ENCODE measurements at regions not wholly inside any gene's neighbourhood (a gene's known extent, or its start where the extent isn't known, plus 50 kb on each side); places are given as distances from the start of the nearest gene placed in this dataset.

DNA sequence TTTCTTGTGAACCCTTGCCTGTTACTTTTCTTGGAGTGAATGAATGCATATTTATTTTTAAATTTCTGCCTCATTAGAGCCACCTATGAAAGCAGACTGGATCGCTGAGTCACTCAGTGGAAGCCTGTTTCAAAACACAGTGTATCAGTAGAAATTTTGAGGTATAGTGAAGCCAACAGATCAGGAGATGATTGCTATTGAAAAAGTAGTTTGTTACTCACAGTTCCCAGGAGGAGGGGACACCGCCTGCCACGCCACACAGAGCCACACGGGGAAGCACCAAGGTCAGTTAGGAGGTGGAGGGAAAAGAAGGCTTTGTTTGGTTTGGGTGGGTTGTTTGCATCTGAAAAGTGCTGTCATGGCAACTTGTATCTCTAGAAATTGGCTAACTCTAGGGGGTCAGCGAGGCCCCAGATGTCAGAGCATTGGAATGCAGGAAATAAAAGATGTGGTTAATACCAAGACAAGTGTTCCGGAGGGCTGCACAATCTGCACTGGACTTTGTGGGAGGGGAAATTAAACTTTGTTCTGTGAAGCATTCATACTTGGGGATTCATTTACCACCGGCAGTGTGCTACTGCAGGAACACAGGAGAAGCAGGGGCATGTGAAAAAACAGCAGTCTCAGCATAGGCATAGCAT lies 106.4 kb upstream of the SDK1 start:
- no peak overlapping the region for H3K4me3 ChIP-seq
- 46 to 56% (median 54%) methylated on average over 7 of the region's 7 CpGs for WGBS, 4 donors
- H3K27me3 ChIP-seq: no peaks in the 10 kb centered on the region
- H3K9me3 ChIP-seq (replicated peaks in 1 of 3): no peaks in the 10 kb centered on the region
- DNase-seq: no peak
- TF ChIP-seq POLR2A (IDR thresholded peaks at IDR 0.05): no peak
- TF ChIP-seq, protein P1, sequence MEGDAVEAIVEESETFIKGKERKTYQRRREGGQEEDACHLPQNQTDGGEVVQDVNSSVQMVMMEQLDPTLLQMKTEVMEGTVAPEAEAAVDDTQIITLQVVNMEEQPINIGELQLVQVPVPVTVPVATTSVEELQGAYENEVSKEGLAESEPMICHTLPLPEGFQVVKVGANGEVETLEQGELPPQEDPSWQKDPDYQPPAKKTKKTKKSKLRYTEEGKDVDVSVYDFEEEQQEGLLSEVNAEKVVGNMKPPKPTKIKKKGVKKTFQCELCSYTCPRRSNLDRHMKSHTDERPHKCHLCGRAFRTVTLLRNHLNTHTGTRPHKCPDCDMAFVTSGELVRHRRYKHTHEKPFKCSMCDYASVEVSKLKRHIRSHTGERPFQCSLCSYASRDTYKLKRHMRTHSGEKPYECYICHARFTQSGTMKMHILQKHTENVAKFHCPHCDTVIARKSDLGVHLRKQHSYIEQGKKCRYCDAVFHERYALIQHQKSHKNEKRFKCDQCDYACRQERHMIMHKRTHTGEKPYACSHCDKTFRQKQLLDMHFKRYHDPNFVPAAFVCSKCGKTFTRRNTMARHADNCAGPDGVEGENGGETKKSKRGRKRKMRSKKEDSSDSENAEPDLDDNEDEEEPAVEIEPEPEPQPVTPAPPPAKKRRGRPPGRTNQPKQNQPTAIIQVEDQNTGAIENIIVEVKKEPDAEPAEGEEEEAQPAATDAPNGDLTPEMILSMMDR (IDR thresholded peaks at IDR 0.05): no peak
- intact Hi-C loops (cut with DNase I): no loop called here
- H3K27ac ChIP-seq: no peak overlapping the region
- no peaks in the 10 kb centered on the region for H3K36me3 ChIP-seq (replicated peaks in 1 of 2)
- H3K4me1 ChIP-seq (replicated peaks in 1 of 2): no peaks in the 10 kb centered on the region

- DNase-seq: no peak
These were observed 105.9 kb upstream of the SDK1 start for GRCh38 chr7:3195160-3195559.

GRCh38 chr7:3196629-3197400 lies 104.2 kb upstream of the SDK1 start:
- H3K9me3 ChIP-seq (replicated peaks in 1 of 3): no peaks in the 10 kb centered on the region
- 76 to 83% (median 79%) methylated on average over 21 of the region's 21 CpGs for WGBS, 4 donors

More at GRCh38 chr7:3195160-3195559, 105.9 kb upstream of the SDK1 start:
- WGBS, 4 donors: 75 to 93% (median 82%) methylated on average over 3 to 6 of the region's 6 CpGs
- TF ChIP-seq POLR2A (IDR thresholded peaks at IDR 0.05): no peak
- TF ChIP-seq, protein P1 (IDR thresholded peaks at IDR 0.05): no peak
- no peak overlapping the region for H3K27ac ChIP-seq
- H3K27me3 ChIP-seq: no peaks in the 10 kb centered on the region
- intact Hi-C loops (cut with DNase I): no loop called here
- H3K4me1 ChIP-seq (replicated peaks in 1 of 2): no peaks in the 10 kb centered on the region
- H3K9me3 ChIP-seq (replicated peaks in 1 of 3): no peaks in the 10 kb centered on the region
- no peaks in the 10 kb centered on the region for H3K36me3 ChIP-seq (replicated peaks in 1 of 2)
- H3K4me3 ChIP-seq: no peak overlapping the region

GRCh38 chr7:3197567-3198213 lies 103.4 kb upstream of the SDK1 start:
- Histone ChIP-seq H3K9me3 (replicated peaks in 1 of 3) (no peaks in the 10 kb centered on the region), H3K27ac (no peak overlapping the region), H3K4me1 (replicated peaks in 1 of 2) (no peaks in the 10 kb centered on the region), H3K36me3 (replicated peaks in 1 of 2) (no peaks in the 10 kb centered on the region), H3K27me3 (no peaks in the 10 kb centered on the region), H3K4me3 (no peak overlapping the region)
- intact Hi-C loops (cut with DNase I): no loop called here
- 73 to 80% (median 77%) methylated on average over 11 of the region's 11 CpGs for WGBS, 4 donors
- no peak for TF ChIP-seq POLR2A (IDR thresholded peaks at IDR 0.05)
- TF ChIP-seq, protein P1 (IDR thresholded peaks at IDR 0.05): no peak
- no peak for DNase-seq

More at GRCh38 chr7:3196629-3197400, 104.2 kb upstream of the SDK1 start:
- no peak overlapping the region for H3K4me3 ChIP-seq
- no peak overlapping the region for H3K27ac ChIP-seq
- no peaks in the 10 kb centered on the region for H3K4me1 ChIP-seq (replicated peaks in 1 of 2)
- intact Hi-C loops (cut with DNase I): no loop called here
- H3K36me3 ChIP-seq (replicated peaks in 1 of 2): no peaks in the 10 kb centered on the region
- no peaks in the 10 kb centered on the region for H3K27me3 ChIP-seq
- DNase-seq: no peak
- TF ChIP-seq POLR2A (IDR thresholded peaks at IDR 0.05): no peak
- TF ChIP-seq, protein P1 (IDR thresholded peaks at IDR 0.05): no peak
